OCI-LY7 (cell line): ENCODE measurements at regions not wholly inside any gene's neighbourhood (a gene's known extent, or its start where the extent isn't known, plus 50 kb on each side); places are given as distances from the start of the nearest gene placed in this dataset.

Experiments
- BruUV-seq: library from RNA; stranded (reverse); fragments of 400-500 nt; replicated peaks from 2 replicates; lab custom pipeline; 2021; lab: Mats Ljungman, UMichigan
- CTCF ChIA-PET: fragments of 300-600 bp; sonication (Branson Sonifier 250); formaldehyde crosslinking; loops from one replicate; lab custom pipeline; 2022; ENCODE audit warnings: antibody characterized with exemption; ENCODE audit not compliant: unreplicated experiment; lab: Charles Lee
- POLR2A ChIA-PET: fragments of 300-600 bp; sonication (Branson Sonifier 250); formaldehyde crosslinking; loops from one replicate; lab custom pipeline; 2022; ENCODE audit warnings: antibody characterized with exemption; lab: Charles Lee
- DNase-seq: peaks from one replicate; pipeline ENCODE4 v3.0.0-alpha.2; 2015; ENCODE audit warnings: low spot score
- H2AFZ ChIP-seq: fragments of 200-600 bp; sonication (generic), shearing (Covaris generic); 2 replicates; pipeline ENCODE4 v1.6.1; 2014; ENCODE audit warnings: mild to moderate bottlenecking, antibody characterized with exemption, low read length, moderate library complexity
- H3K27ac ChIP-seq: fragments of 200-600 bp; sonication (generic); 2 replicates; pipeline ENCODE4 v1.5.1; 2014; ENCODE audit warnings: mixed run types, low read depth, mild to moderate bottlenecking, moderate library complexity, low read length, inconsistent platforms; ENCODE audit not compliant: poor library complexity, severe bottlenecking
- H3K36me3 ChIP-seq: fragments of 200-600 bp; sonication (generic); 2 replicates; pipeline ENCODE4 v1.6.1; 2014; ENCODE audit warnings: mild to moderate bottlenecking, antibody characterized with exemption, low read length, moderate library complexity, mixed read lengths; ENCODE audit not compliant: insufficient read depth
- H3K4me1 ChIP-seq: fragments of 200-600 bp; sonication (generic); 2 replicates; pipeline ENCODE4 v1.5.1; 2014; ENCODE audit warnings: mild to moderate bottlenecking, low read length; ENCODE audit not compliant: insufficient read depth, poor library complexity, severe bottlenecking
- H3K4me2 ChIP-seq: fragments of 200-600 bp; sonication (generic); 2 replicates; pipeline ENCODE4 v1.6.1; 2014; ENCODE audit warnings: mild to moderate bottlenecking, low read length
- H3K4me3 ChIP-seq: fragments of 200-600 bp; sonication (generic); 2 replicates; pipeline ENCODE4 v1.5.1; 2014; ENCODE audit warnings: mild to moderate bottlenecking, low read depth, low read length; ENCODE audit not compliant: poor library complexity, severe bottlenecking
- H3K79me2 ChIP-seq: fragments of 200-600 bp; sonication (generic); 2 replicates; pipeline ENCODE4 v1.6.1; 2016; ENCODE audit warnings: low read depth, mild to moderate bottlenecking, low read length, moderate library complexity, mixed read lengths; ENCODE audit not compliant: insufficient read depth
- H3K9me2 ChIP-seq: fragments of 200-600 bp; sonication (generic); 2 replicates; pipeline ENCODE4 v1.6.1; 2016; ENCODE audit warnings: mild to moderate bottlenecking, low read length, mixed read lengths; ENCODE audit not compliant: insufficient read depth
- H3K9me3 ChIP-seq: fragments of 200-600 bp; sonication (generic); 2 replicates; pipeline ENCODE4 v1.6.1; 2014; ENCODE audit warnings: mild to moderate bottlenecking, mixed run types, low read length, mixed read lengths
- H4K20me1 ChIP-seq: fragments of 200-600 bp; sonication (generic); 2 replicates; pipeline ENCODE4 v1.6.1; 2014; ENCODE audit warnings: mild to moderate bottlenecking, antibody characterized with exemption, low read length, moderate library complexity, mixed read lengths; ENCODE audit not compliant: insufficient read depth
- EZH2phosphoT487 ChIP-seq: fragments of 200-600 bp; sonication (generic); IDR thresholded peaks from 2 replicates; pipeline ENCODE4 v1.6.1; 2018; ENCODE audit warnings: low read depth, borderline replicate concordance, mild to moderate bottlenecking, mixed run types, antibody characterized with exemption, low read length, moderate library complexity, mixed read lengths
- intact Hi-C: fragments of 100-400 bp; cut with micrococcal nuclease; formaldehyde crosslinking; loops from one replicate; pipeline ENCODE4 v1.10.0; 2022; ENCODE audit not compliant: unreplicated experiment
- TF ChIP-seq, protein P1 (sequence below): fragments of 200-600 bp; sonication (generic); conservative IDR thresholded peaks from 2 replicates; pipeline ENCODE4 v1.5.1; 2014; ENCODE audit warnings: mild to moderate bottlenecking, antibody characterized with exemption, low read length, moderate library complexity, mixed read lengths

- no peak overlapping the region for H3K4me3 ChIP-seq
- BruUV-seq: no TSS peak
- no peak for TF ChIP-seq EZH2phosphoT487
- TF ChIP-seq, protein P1, sequence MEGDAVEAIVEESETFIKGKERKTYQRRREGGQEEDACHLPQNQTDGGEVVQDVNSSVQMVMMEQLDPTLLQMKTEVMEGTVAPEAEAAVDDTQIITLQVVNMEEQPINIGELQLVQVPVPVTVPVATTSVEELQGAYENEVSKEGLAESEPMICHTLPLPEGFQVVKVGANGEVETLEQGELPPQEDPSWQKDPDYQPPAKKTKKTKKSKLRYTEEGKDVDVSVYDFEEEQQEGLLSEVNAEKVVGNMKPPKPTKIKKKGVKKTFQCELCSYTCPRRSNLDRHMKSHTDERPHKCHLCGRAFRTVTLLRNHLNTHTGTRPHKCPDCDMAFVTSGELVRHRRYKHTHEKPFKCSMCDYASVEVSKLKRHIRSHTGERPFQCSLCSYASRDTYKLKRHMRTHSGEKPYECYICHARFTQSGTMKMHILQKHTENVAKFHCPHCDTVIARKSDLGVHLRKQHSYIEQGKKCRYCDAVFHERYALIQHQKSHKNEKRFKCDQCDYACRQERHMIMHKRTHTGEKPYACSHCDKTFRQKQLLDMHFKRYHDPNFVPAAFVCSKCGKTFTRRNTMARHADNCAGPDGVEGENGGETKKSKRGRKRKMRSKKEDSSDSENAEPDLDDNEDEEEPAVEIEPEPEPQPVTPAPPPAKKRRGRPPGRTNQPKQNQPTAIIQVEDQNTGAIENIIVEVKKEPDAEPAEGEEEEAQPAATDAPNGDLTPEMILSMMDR: no peak
- H2AFZ ChIP-seq: no peak overlapping the region
- no peak for DNase-seq
- H3K4me1 ChIP-seq: no peaks in the 10 kb centered on the region
- H3K79me2 ChIP-seq: no peaks in the 10 kb centered on the region
- ChIA-PET POLR2A (no interaction called here), CTCF (interaction anchor here (0.5 kb wide), 1 partner anchor 9 kb away, joined by 3 read pairs; no protein-coding TSS in a partner anchor)
- H4K20me1 ChIP-seq: no peaks in the 10 kb centered on the region
- H3K27ac ChIP-seq: no peak overlapping the region
- intact Hi-C loops: no loop called here
- H3K36me3 ChIP-seq: no peaks in the 10 kb centered on the region
- no peak overlapping the region for H3K4me2 ChIP-seq
- H3K9me2 ChIP-seq: no peaks in the 10 kb centered on the region
- no peaks in the 10 kb centered on the region for H3K9me3 ChIP-seq
Observed at GRCh38 chr2:23213196-23213595, 171.8 kb upstream of the KLHL29 start.

DNA sequence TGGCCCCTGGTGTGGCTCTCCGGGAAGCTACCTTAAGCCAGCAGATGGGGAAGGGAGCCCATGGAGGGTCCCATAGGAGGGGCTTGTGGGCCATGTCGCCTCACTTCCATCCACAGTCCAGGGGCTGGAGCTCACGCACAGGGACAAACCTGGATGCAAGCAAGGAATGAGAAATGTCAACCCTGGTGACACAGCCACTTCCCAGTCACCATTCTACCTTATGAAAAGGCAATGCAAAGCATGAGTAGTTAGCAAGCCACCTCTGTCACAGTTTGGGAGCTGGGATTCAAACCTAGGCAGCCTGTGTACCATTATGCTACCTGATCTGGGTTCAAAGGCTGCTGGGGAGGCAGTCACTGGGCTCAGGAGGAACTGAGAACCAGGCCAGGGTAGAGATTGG is 170.0 kb upstream of the KLHL29 start:
- Histone ChIP-seq H3K79me2 (no peaks in the 10 kb centered on the region), H3K27ac (no peak overlapping the region), H3K9me2 (no peaks in the 10 kb centered on the region), H2AFZ (no peak overlapping the region), H3K4me1 (no peaks in the 10 kb centered on the region), H3K4me3 (no peak overlapping the region), H4K20me1 (no peaks in the 10 kb centered on the region), H3K36me3 (no peaks in the 10 kb centered on the region), H3K9me3 (no peaks in the 10 kb centered on the region), H3K4me2 (no peak overlapping the region)
- ChIA-PET POLR2A (no interaction called here), CTCF (no interaction called here)
- no TSS peak for BruUV-seq
- no peak for DNase-seq
- intact Hi-C loops: no loop called here
- TF ChIP-seq, protein P1: no peak
- TF ChIP-seq EZH2phosphoT487: no peak

- DNase-seq: no peak
- Histone ChIP-seq H3K4me3 (no peak overlapping the region), H3K9me2 (no peaks in the 10 kb centered on the region), H3K4me2 (no peak overlapping the region), H4K20me1 (no peaks in the 10 kb centered on the region), H3K36me3 (no peaks in the 10 kb centered on the region), H3K79me2 (no peaks in the 10 kb centered on the region), H3K4me1 (no peaks in the 10 kb centered on the region), H2AFZ (no peak overlapping the region), H3K9me3 (no peaks in the 10 kb centered on the region), H3K27ac (no peak overlapping the region)
- TF ChIP-seq, protein P1: no peak
- TF ChIP-seq EZH2phosphoT487: no peak
- POLR2A ChIA-PET: no interaction called here
- intact Hi-C loops: no loop called here
- CTCF ChIA-PET: no interaction called here
- no TSS peak for BruUV-seq
Observed at GRCh38 chr2:23219666-23220065, 165.3 kb upstream of the KLHL29 start.
